PC-9 (cell line): ENCODE measurements at regions not wholly inside any gene's neighbourhood (a gene's known extent, or its start where the extent isn't known, plus 50 kb on each side); places are given as distances from the start of the nearest gene placed in this dataset.

ENCODE experiments used
- EZH2 ChIP-seq: fragments of 200-600 bp; sonication (generic); IDR thresholded peaks from 2 replicates; pipeline ENCODE4 v1.8.0; 2017; ENCODE audit warnings: antibody characterized with exemption, low read depth
- TF ChIP-seq, protein P1 (sequence below): fragments of 200-600 bp; sonication (generic); conservative IDR thresholded peaks from 2 replicates; pipeline ENCODE4 v1.6.1; 2017; ENCODE audit warnings: mixed run types, antibody characterized with exemption, mild to moderate bottlenecking, moderate library complexity

DNA sequence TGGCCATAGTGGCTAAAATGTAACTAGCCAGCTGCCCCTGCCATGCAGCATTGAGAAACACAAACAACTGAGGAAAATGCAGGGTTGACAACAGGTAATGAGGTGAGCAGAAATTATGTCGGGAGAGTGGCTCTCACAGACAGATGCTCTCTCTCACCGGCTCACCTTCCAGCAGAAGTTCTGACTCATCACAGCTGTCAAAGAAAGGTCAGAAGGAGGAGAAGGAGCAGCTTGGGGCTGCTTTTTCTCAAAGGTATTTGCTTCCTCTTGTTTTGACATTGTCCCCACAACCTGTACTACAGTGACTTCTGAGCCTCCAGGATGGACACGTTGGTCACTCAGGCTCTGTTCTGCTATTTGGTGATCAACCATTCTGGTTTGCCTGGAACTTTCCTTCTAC, 190.5 kb upstream of the HEY2 start:
- TF ChIP-seq, protein P1, sequence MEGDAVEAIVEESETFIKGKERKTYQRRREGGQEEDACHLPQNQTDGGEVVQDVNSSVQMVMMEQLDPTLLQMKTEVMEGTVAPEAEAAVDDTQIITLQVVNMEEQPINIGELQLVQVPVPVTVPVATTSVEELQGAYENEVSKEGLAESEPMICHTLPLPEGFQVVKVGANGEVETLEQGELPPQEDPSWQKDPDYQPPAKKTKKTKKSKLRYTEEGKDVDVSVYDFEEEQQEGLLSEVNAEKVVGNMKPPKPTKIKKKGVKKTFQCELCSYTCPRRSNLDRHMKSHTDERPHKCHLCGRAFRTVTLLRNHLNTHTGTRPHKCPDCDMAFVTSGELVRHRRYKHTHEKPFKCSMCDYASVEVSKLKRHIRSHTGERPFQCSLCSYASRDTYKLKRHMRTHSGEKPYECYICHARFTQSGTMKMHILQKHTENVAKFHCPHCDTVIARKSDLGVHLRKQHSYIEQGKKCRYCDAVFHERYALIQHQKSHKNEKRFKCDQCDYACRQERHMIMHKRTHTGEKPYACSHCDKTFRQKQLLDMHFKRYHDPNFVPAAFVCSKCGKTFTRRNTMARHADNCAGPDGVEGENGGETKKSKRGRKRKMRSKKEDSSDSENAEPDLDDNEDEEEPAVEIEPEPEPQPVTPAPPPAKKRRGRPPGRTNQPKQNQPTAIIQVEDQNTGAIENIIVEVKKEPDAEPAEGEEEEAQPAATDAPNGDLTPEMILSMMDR: no peak
- TF ChIP-seq EZH2: no peak
